ENCODE measurements at regions not wholly inside any gene's neighbourhood (a gene's known extent, or its start where the extent isn't known, plus 50 kb on each side); places are given as distances from the start of the nearest gene placed in this dataset.
"Not testable (repeated sequence)": the region's sequence is repeated elsewhere in the genome, so short reads cannot be mapped to it uniquely, and the experiment has no call there.

DNA sequence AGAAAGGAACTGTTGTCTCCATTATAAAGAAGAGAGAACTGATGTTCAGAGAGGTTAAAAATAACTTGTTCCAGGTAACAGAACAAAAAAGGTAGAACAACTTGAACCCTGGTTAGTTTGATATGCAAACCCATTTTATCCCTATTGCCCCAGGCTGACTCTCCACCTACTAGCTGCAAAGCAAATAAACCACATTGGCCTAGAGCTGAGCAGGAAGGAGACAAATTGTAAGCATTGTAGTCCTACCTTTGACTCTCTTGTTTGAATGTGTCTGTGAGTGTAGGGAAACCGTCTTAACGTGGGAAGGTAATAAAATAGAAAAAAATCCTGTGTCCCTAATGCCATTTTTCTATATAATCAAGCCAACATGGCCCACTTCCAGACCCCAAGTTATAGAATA, 126.4 kb downstream of the CCER1 start:
- DNase-seq, result no peak

DNA sequence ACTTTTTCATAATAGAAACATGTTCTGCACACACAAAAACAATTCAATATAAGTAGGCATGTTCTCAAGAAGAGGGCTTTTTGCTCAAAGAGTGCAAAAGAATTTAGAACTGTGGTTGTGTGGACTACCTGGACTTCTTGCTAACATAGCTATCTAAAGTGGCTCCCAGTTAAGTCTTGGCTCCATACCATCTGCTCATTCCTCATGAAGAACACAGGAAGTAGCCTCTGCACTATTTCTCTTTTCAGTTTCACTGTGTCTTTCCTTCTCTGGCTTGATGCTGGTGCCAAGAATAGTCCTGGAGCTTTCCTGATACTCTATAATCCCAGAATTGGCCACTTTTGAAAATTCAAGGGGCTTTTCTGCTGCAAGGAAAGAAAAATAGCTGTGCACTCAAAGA, 127.4 kb downstream of the CCER1 start:
- no peak for DNase-seq

DNA sequence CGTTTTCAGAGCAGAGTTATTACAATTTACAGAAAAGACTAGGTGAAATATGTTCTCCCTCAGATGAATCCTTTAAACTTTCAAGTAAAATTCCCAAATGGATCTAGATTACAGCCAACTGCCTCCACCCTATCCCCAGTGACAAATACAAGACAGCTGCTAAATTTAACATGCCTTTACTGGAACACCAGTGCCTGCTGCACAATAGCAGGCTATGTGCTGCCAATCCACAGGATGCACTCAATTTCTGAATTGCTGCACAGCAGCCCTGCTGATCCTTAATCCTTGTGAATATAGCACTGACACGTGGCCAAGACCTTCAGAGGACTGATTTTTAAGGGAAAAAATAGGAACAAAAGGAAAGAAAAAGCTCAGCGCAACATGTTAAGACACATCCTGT, 128.9 kb downstream of the CCER1 start:
- DNase-seq, result no peak

DNA sequence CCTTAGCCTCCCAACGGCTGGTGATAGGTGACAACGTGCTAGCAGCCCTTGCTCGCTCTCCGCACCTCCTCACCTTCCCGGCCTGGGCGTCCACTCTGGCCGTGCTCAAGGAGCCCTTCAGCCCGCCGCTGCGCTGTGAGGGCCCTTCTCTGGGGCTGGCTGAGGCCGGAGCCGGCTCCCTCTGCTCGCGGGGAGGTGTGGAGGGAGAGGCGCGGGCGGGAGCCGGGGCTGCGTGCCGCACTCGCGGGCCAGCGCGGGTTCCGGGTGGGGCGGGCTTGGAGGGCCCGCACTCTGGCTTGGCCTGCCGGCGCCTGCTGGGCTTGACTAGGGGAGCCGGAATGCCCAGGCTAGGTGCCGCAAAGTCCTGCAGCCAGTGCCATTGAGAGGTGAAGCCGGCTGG, 131.1 kb downstream of the CCER1 start:
- no peak for DNase-seq

DNA sequence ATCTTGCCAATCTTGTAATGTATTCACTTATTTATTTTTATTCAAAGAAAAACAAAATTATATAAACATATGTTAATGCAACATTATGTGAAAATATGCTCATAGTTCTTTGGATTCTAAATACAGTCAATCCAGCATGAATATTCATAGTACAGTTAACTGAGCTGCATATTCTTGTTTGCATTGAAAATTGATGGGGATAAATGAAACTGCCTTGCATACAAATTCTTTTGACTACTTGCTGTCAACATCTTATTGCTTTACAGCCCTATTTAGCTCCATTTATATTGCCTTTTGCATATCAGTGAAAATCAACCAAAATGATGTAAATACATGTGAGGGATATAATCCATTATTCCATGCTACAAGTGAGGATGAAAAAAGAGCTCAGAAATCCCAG, 135.3 kb downstream of the CCER1 start:
- no peak for DNase-seq

DNA sequence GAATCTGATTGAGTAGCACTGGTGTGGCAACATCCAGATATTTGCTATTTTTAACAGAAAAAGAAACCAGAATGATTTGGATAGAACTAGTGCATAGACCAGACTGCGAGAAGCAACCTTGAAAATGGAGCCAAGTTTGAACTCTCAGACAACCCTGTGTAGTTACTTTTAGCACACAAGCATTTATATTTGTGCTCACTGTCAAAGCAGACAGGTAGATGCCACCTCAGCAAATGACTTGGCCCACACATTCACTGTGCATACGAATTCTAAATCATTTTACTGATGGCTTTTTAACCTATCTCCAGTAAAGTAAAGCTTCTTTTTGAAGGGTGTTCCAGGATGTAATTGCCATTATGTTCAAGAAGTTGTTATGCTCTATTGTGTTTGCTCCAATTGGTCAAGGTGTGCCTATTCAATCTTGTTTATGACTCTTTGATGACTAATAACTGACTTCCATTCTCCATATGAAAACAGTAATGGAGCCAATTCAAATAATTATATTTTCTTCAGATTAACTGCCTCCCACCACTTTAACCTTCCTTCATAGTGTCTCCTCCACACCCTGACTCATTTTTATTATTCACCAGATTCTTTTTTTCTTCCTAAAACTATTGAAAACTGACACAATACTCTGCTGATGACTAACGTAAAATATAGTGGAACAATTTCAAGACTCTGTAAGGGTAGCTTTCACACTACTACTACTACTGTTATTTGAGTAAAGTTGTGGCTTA, 138.5 kb downstream of the CCER1 start:
- no peak for DNase-seq

DNA sequence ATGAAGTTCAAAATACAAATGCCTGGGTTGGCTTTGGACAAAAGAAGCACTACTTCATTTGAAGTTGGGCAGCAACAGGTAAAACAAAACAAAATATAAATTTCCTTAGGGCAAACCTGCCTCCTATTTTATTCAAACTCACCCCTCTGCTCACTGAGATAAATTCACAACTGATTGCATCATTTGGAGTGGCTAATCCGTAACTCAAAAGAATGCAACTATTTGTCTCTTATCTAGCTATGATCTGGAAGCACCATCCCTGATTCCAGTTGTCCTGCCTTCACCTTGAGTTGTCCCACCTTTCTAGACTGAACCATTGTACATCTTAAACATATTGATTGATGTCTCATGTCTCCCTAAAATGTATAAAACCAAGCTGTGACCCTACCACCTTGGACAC, 145.0 kb downstream of the CCER1 start:
- DNase-seq, result no peak

DNA sequence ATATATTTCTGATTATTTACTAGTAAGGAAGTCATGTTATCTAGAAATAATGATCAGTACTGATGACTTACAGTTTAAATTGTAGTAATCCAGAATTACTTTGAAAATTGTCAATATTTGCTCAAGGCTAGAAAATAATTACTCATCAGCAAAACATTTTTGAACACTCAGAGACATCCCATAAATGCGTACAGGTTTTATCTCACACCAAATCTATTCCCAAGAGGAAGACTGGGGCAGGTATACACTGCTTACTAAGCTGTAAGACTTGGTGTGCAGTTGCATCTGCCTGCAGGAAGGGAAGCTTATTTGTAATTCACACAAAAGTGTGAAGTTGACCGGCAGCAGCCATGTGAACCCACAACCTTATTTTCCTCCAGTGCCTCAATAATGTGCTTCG, 146.4 kb downstream of the CCER1 start:
- no peak for DNase-seq

DNA sequence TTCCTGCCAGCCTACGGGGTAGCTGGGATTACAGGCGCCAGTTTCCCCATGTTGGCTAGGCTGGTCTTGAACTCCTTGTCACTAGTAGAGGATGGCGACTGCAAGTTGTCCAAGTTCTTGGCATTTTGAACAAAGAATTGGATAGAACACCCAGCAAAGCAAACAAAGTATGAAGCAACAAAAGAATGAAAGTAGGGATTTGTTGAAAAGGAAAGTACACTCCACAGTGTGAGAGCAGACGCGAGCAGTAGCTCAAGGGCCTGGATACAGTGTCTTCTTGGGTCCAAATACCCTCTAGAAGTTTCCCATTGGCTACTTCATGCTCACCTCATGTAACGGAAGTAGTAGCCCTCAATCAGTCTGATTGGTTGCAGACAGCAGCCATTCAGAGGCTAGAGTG, 152.2 kb downstream of the CCER1 start:
- DNase-seq, result no peak

DNA sequence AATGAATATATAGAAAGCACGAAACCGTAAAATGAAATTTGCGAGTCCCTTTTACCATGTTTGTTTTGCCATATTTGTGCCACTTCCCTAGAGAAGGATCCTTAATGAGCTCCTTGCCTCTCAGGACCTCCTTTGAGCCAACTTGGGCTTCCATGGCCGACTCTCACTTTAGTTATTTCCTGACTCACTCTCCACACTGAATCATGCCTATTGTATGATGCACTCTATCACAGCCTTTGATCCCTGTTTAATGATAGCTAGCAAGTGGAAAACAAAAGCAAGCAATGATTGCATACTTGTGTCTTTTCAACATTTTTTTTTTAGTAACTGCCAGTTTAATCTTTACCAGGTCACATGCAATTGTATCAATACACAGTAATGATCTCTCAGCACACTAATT, 153.2 kb downstream of the CCER1 start:
- no peak for DNase-seq

DNA sequence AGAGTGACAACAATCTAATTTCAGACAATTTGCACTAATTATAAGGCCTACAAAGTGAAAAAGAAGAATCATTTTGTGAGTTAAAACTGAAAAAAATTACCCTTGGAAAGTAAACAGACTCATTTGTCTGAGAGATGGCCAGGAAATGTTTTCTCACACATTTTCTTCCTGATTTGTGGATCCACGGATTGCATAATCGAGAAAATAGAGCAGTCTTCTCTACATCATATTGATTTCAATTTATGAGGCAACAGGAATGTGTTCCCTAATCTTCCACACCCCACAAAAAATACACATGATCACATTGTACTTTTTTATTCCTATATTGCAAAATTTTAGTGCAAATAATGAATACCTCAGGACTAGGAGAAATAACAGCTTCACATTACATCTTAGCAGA, 160.8 kb downstream of the CCER1 start:
- DNase-seq, result no peak

DNA sequence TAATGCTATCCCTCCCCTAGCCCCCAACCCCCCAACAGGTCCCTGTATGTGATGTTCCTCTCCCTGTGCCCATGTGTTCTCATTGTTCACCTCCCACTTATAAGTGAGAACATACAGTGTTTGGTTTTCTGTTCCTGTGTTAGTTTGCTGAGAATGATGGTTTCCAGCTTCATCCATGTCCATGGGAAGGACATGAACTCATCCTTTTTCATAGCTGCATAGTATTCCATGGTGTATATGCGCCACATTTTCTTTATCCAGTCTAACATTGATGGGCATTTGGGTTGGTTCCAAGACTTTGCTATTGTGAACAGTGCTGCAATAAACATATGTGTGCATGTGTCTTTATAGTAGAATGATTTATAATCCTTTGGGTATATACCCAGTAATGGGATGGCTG, 162.3 kb downstream of the CCER1 start:
- not testable (repeated sequence) for DNase-seq

DNA sequence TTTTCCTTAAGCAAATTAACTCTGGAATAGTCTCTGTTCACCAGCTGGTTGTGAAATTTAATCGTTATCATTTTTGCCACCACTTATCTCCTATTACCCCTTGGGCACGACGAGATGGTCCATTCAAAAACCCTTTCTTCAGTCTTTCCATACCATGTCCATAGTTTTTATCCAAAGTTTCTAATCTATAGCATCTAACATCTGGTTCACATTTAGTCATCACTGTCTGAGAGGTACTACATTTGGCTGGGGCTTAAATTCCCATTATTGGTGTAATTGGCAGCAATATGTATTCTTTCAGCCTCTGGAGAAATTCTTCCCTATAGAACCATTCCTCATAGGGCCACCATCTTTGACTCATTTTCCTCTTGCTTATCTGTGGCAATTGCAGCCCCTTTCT, 163.5 kb downstream of the CCER1 start:
- no peak for DNase-seq

DNA sequence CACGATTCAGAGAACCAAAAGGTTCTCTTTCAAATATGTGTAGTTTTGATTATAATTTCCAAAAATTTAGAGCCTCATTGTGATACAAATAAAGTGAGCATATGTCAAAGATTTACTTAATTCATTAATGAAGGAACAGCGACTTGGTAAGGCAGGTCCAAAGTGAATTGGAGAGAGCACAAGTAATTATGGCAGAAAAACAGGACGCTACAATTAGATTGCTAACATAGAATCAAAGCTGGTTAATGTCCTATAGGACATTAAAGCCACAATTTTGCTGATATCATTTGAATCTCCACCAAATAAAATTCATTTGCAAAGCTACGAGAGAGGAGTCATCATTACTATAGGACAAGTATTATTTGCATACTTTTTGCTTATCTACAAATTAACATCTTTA, 164.2 kb downstream of the CCER1 start:
- DNase-seq, result no peak

DNA sequence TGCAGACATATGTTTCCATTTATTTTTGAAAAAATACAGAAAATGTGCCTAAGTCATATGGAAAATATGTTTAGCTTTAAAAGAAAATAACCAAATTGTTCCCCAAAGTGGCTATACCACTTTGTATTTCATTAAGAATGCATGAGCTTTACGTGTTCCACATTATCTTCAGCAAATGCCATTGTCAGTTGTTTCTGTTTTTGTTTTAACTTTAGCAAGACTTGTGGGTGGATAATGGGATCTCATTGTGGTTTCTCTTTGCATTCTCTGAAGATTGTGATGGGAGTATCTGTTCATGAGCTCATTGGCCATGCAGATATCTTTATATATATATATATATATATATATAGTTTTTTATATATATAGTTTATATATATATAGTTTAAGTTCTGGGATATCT, 181.5 kb downstream of the CCER1 start:
- no peak for DNase-seq

DNA sequence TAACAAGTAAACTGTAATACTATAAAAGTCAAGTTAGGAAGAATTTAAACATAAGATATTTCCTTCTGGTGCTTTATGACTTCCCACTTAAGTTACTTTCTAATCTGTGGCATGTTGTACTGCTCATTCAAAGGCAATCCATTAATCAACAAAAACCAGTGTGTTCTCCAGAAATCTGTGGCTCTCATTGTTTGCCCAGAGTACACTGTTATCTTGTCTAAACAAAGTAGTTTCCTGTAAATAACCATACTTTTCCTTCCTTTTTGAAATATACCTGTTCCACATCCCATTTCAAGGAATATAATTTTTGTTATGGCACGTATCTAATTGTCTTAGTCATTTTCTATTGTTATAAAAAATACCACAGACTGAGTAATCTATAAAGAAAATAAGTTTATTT, 184.1 kb downstream of the CCER1 start:
- DNase-seq, result no peak

DNA sequence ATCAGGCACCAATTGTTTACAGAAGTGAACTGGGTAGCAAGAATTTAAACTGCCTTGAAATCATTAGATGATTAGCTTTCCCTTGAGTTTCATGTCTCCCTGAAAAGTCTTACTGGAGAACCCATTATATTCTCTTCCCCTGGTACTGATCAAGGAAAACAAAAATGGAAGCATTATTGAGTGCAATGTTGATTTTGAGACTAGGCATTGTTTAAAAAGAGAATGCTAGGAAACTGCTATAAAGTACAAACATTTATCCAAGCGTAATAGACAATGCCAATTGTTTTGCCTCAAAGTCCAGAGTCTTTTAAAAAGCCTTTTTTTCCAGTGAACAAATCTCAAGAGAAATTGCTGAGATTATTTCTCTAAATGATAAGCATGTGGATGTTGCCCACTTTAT, 197.0 kb downstream of the CCER1 start:
- no peak for DNase-seq

DNA sequence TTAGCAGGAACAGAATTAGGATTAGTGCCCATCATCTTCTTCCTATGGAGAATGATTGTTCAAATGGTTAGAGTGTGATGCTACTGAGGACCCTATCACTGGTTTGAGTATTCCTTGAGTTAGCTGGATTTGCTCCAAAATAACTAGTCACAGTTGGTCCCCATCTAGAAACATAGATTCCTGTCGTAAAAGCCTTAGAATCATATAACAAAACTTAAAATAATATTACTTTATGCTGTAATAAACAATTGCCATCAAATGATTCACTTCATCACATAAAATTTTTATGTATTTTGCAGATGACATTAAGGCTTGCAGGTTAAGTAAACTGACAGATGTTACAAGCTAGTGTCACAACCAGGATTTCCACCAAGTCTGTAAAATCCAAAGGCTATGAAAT, 209.8 kb downstream of the CCER1 start:
- no peak for DNase-seq

DNA sequence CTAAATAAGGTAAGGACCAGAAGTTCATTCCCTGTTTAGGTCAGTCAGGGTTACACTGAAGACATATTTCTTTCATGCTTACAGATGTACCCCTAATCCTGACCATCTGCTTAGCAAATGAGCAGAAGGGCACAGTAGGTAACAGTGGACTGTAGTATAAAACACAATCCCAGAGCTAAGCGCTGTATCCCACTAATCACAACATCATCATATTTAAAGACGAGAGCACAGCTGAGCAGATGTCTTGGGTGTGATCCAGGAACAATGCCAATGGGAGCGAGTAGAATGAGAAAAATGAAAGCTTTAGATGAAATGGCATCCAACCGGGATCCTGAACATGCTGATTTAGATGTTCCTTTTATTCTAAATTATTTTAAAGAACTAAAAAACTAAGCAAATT, 213.4 kb downstream of the CCER1 start:
- DNase-seq, result no peak

DNA sequence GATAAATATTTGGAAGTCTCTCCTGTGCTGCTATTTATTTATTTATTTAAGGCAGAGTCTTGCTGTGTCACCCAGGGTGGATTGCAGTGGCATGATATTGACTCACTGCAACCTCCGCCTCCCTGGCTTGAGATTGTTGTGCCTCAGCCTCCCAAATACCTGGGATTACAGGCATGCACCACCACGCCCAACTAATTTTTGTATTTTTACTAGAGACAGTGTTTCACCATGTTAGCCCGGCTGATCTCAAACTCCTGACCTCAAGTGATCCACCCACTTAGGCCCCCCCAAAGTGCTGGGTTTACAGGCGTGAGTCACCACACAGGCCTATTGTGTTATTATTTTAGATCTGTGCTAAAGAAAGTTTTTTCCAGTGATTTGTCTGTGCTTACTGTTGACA, 225.2 kb downstream of the CCER1 start:
- DNase-seq, result no peak

DNA sequence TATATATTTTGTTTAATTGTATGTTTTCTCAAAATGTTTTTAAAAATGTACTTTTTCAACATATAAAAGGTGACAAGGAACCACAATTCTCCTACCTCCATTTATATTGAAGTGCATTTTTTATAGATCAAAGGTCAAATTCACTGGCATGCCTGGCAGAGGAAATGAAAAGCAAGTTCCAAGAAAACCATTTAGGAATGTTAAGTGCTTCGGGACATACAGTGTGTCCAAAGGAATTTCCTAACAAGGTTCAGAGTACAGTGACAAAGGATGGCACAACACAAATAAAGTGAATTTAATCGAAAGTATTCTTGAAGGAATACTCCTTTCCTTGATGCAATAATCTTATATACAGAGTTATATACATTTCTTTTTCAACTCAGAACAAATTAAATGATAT, 242.3 kb downstream of the CCER1 start:
- no peak for DNase-seq

DNA sequence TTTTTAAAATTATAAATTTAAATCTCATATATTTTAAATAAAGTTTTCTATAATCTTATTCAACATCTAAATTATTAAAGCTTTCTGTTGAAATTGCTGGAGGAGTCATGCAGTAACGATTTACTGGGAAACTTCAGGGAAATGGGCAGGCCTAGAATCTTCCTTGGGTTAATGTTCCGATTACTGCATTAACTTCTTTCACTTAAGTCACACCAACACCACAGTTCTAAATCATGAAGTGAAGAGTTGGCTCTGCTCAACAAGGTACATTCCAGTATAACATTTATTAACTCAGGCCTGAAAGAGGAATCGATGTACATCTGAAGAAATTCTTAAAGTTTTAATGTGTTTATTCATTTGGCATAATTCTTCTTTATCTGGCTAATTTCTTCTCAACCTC, 244.3 kb downstream of the CCER1 start:
- no peak for DNase-seq

DNA sequence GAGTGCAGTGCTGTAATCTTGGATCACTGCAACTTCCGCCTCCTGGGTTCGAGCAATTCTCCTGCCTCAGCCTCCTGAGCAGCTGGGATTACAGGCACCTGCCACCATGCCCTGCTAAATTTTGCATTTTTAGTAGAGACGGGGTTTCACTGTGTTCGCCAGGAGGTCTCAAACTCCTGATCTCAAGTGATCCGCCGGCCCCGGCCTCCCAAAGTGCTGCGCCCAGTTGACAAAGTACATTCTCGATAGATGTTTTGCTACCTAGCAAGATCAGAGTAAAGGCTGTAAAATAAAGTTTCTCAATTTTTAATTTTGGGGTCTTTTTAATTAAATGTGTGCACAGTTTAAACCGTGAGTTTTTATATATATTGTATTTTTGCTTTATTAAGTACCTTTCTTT, 248.9 kb downstream of the CCER1 start:
- DNase-seq, result no peak

DNA sequence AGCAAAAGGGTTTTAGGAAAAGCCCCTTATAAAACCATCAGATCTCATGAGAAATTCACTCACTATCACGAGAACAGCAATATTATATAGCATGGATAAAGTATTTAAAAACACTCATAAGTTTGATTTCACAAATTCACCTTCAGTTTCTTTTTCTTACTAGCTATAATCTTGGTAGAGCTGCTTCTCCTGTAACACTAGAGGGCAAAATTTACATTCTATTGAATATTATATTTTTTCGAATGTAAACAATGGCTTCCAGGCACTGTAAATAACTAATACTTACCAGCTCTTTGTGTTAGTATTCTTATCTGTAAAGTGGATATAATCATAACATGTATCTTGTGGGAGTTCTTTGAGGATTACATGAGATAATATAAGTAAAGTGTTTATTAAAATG, 259.6 kb downstream of the CCER1 start:
- no peak for DNase-seq

DNA sequence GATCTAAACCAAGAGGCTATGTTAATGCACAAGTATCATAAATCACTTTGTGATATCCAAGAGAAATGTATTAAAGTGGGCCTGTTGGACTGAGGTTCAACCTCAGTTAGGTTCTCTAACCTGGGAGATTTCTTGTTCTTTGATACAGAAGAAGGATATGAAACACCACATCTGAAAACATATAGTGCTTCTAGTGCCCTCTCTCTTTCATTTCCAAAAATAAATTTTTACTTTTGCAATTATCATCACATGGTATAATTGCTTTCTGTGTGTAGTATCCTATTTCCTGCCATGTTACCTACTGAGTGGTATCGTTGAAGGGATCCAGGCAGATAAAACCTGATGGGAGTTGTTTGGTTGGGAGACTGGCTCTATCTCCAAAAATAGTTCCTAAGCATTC, 264.9 kb downstream of the CCER1 start:
- no peak for DNase-seq

DNA sequence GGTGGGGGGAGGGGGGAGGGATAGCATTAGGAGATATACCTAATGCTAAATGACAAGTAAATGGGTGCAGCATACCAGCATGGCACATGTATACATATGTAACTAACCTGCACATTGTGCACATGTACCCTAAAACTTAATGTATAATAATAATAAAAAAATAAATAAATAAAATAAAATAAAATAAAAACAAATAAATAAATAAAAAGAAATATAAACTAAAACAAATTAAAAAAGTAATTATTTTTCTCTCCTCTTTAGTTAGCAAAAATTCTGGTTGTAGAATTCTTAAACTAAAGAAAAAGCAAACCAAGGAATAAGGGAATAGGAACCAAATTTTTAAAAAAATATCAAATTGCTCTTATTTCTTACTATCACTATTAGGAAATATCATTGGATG, 267.3 kb downstream of the CCER1 start:
- DNase-seq, result not testable (repeated sequence)
